Psoas muscle (tissue), 7 donors: ENCODE measurements at regions not wholly inside any gene's neighbourhood (a gene's known extent, or its start where the extent isn't known, plus 50 kb on each side); places are given as distances from the start of the nearest gene placed in this dataset.

Source experiments
- ATAC-seq, 4 donors: fragments of 200-7000 bp; cut with Tn5 transposase; one replicate each; pipeline ENCODE4 v1.9.1; 2020; ENCODE audit warnings: moderate library complexity in 3 of 4, mild to moderate bottlenecking in 2 of 4
- DNase-seq, 2 donors: peaks; one replicate each; pipeline ENCODE4 v3.0.0-alpha.2; 2020
- H3K27ac ChIP-seq: fragments of 200-600 bp; one replicate; pipeline ENCODE4 v1.8.0; 2022
- H3K27me3 ChIP-seq, 3 donors: fragments of 200-600 bp in 1 of 3; one replicate each; pipeline versions ENCODE4 v1.6.1 to v1.8.0; 2013 to 2022; ENCODE audit warnings: low read length in 2 of 3, mild to moderate bottlenecking in 2 of 3, moderate library complexity in 1 of 3; ENCODE audit not compliant: insufficient read depth in 3 of 3
- H3K36me3 ChIP-seq, 2 donors: fragments of 200-600 bp in 1 of 2; one replicate each; pipeline versions ENCODE4 v1.6.1 to v1.8.0; 2013 to 2022; ENCODE audit warnings: low read depth in 1 of 2, mild to moderate bottlenecking in 1 of 2, moderate library complexity in 1 of 2; ENCODE audit not compliant: insufficient read depth in 1 of 2
- H3K4me1 ChIP-seq: fragments of 200-600 bp; one replicate; pipeline ENCODE4 v1.8.0; 2022
- H3K4me3 ChIP-seq: fragments of 200-600 bp; one replicate; pipeline ENCODE4 v1.8.0; 2022; ENCODE audit warnings: mild to moderate bottlenecking
- H3K9me3 ChIP-seq: fragments of 200-600 bp; one replicate; pipeline ENCODE4 v1.8.0; 2022
- WGBS, 3 donors: extraction: QIAGEN DNeasy Blood & Tissue Kit; methylation state at CpG; one replicate each; pipeline versions ENCODE4 v1.1.6 to v1.1.7; 2013; 5-methylcytosine and 5-hydroxymethylcytosine counted together
- intact Hi-C, 2 donors: fragments of 100-400 bp; cut with DNase I; formaldehyde crosslinking; loops; one replicate each; pipeline versions ENCODE4 v1.11.0 to v1.14.2; 2022
- TF ChIP-seq, protein P1 (sequence below): fragments of 200-600 bp; IDR thresholded peaks from one replicate; pipeline ENCODE4 v1.8.0; 2022; ENCODE audit warnings: antibody characterized with exemption
- donor health status: healthy with polysubstance abuse.
- donor health status: DM: no; HTN: no; CAD: no; lungs with moderate emphysema.
- donor health status: Bipolar disorder and iron deficiency.
- donor health status: healthy.
- donor health status: DM: yes; HTN: yes; CAD: no.
- donor health status: DM: no; HTN: no; CAD: no.
- donor health status: DM: yes; HTN: yes; CAD: no.

DNA sequence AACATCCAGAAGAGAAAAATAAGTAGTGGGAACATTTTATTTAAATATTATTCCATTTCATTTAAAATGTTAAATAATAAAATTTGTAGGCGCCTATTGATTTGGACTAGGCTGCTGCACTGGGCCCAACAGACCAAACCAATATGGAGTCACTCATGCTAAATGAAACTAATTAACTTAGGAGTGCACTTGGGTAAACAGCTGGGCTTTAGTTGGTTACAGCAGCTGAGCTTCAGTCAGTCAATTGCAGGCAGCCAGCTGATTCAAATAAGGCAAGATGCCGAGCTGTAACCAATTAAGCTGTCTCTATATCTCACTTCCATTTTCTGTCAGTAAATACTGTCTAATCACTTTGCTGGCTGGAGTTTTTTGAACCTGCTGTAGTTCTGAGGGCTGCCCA lies 102.1 kb upstream of the WDR11 start:
- H3K27ac ChIP-seq, result no peak overlapping the region

GRCh38 chr10:120749856-120750566 lies 101.2 kb upstream of the WDR11 start:
- no peaks in the 10 kb centered on the region for H3K9me3 ChIP-seq
- 49 to 56% (median 52%) methylated on average over 11 of the region's 11 CpGs for WGBS, 3 donors
- H3K4me3 ChIP-seq, result no peak overlapping the region
- peaks cover 0 to 2% (median 0%) of the 10 kb centered on the region in 3 donors for H3K27me3 ChIP-seq
- H3K27ac ChIP-seq, result no peak overlapping the region
- no peak for DNase-seq
- H3K36me3 ChIP-seq, result no peaks in the 10 kb centered on the region
- ATAC-seq, result no peak
- intact Hi-C loops, result no loop called here
- TF ChIP-seq, protein P1, sequence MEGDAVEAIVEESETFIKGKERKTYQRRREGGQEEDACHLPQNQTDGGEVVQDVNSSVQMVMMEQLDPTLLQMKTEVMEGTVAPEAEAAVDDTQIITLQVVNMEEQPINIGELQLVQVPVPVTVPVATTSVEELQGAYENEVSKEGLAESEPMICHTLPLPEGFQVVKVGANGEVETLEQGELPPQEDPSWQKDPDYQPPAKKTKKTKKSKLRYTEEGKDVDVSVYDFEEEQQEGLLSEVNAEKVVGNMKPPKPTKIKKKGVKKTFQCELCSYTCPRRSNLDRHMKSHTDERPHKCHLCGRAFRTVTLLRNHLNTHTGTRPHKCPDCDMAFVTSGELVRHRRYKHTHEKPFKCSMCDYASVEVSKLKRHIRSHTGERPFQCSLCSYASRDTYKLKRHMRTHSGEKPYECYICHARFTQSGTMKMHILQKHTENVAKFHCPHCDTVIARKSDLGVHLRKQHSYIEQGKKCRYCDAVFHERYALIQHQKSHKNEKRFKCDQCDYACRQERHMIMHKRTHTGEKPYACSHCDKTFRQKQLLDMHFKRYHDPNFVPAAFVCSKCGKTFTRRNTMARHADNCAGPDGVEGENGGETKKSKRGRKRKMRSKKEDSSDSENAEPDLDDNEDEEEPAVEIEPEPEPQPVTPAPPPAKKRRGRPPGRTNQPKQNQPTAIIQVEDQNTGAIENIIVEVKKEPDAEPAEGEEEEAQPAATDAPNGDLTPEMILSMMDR, result no peak
- no peaks in the 10 kb centered on the region for H3K4me1 ChIP-seq

More for the DNA sequence above, 102.1 kb upstream of the WDR11 start:
- Histone ChIP-seq H3K4me1 (no peaks in the 10 kb centered on the region), H3K36me3 (no peaks in the 10 kb centered on the region), H3K27me3 (peaks cover 0 to 2% (median 0%) of the 10 kb centered on the region in 3 donors), H3K9me3 (no peaks in the 10 kb centered on the region), H3K4me3 (no peak overlapping the region)
- no peak for DNase-seq
- intact Hi-C loops, result no loop called here
- ATAC-seq, result no peak
- 57 to 65% (median 57%) methylated on average over 2 of the region's 2 CpGs for WGBS, 3 donors
- TF ChIP-seq, protein P1, result no peak

GRCh38 chr10:120755771-120756170 lies 95.4 kb upstream of the WDR11 start:
- H3K4me3 ChIP-seq, result no peak overlapping the region
- no peak overlapping the region for H3K27ac ChIP-seq
- ATAC-seq (no peak), DNase-seq (no peak)
- peaks cover 0 to 10% (median 0%) of the 10 kb centered on the region in 3 donors for H3K27me3 ChIP-seq
- TF ChIP-seq, protein P1, result no peak
- no peaks in the 10 kb centered on the region for H3K9me3 ChIP-seq
- H3K36me3 ChIP-seq, result no peaks in the 10 kb centered on the region
- intact Hi-C loops, result no loop called here
- H3K4me1 ChIP-seq, result no peaks in the 10 kb centered on the region

DNA sequence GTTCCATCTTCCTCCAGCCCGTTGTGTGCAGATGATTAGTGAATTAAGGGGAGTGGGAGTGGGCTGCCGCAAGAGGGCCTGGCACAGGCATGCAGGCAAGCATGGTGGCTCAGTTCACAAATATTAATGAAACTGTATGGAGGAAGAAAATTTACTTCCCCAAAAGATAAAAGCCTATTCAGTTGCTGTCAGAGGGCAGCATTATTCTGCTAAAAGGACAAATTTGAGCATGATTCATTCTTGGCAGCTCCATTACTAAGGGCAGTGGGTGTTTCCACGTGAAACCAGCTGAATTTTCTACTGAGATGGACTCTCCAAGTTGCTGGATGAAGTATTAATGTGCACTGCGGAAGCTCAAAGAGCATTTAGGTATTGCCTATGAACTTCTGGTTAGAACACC lies 90.9 kb upstream of the WDR11 start:
- H3K27ac ChIP-seq, result no peak overlapping the region
- H3K9me3 ChIP-seq, result no peaks in the 10 kb centered on the region
- intact Hi-C loops, result no loop called here
- no peak for ATAC-seq
- H3K27me3 ChIP-seq, result peaks cover 0 to 10% (median 0%) of the 10 kb centered on the region in 3 donors
- H3K4me1 ChIP-seq, result no peaks in the 10 kb centered on the region
- H3K4me3 ChIP-seq, result no peak overlapping the region
- no peak for DNase-seq
- 47 to 54% (median 52%) methylated on average over 4 of the region's 4 CpGs for WGBS, 3 donors
- TF ChIP-seq, protein P1, result no peak
- H3K36me3 ChIP-seq, result no peaks in the 10 kb centered on the region

DNA sequence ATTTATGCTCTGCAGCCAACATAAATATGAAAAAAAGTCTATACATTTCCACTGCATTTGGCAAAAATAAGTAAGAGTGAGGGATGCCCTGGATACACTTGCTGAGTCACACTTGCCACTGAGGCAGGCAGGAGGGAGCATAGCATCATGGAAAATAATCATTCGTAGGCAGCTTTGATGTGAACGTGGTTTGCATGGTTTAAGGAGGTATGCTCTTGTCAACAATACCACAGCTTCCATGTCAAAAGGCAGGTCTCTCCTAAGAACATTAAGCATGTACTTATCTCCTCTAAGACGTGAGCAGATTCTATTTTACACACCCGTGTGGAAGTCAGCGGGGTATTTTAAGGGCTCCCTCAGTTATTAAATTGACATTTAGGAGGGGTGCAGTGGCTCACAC lies 89.2 kb upstream of the WDR11 start:
- WGBS, 3 donors, result 64 to 73% (median 72%) methylated on average over 5 of the region's 5 CpGs
- peaks cover 0 to 7% (median 0%) of the 10 kb centered on the region in 3 donors for H3K27me3 ChIP-seq
- H3K4me3 ChIP-seq, result no peak overlapping the region
- no peaks in the 10 kb centered on the region for H3K9me3 ChIP-seq
- TF ChIP-seq, protein P1, result no peak
- ATAC-seq, result no peak
- H3K27ac ChIP-seq, result no peak overlapping the region
- no peaks in the 10 kb centered on the region for H3K36me3 ChIP-seq
- intact Hi-C loops, result no loop called here
- DNase-seq, result no peak
- H3K4me1 ChIP-seq, result no peaks in the 10 kb centered on the region
